ENCODE measurements at regions not wholly inside any gene's neighbourhood (a gene's known extent, or its start where the extent isn't known, plus 50 kb on each side); places are given as distances from the start of the nearest gene placed in this dataset.
"Not testable (repeated sequence)": the region's sequence is repeated elsewhere in the genome, so short reads cannot be mapped to it uniquely, and the experiment has no call there.

GRCh38 chr17:72372185-72372584 is 251.4 kb downstream of the SOX9 start:
- no peak for DNase-seq

DNA sequence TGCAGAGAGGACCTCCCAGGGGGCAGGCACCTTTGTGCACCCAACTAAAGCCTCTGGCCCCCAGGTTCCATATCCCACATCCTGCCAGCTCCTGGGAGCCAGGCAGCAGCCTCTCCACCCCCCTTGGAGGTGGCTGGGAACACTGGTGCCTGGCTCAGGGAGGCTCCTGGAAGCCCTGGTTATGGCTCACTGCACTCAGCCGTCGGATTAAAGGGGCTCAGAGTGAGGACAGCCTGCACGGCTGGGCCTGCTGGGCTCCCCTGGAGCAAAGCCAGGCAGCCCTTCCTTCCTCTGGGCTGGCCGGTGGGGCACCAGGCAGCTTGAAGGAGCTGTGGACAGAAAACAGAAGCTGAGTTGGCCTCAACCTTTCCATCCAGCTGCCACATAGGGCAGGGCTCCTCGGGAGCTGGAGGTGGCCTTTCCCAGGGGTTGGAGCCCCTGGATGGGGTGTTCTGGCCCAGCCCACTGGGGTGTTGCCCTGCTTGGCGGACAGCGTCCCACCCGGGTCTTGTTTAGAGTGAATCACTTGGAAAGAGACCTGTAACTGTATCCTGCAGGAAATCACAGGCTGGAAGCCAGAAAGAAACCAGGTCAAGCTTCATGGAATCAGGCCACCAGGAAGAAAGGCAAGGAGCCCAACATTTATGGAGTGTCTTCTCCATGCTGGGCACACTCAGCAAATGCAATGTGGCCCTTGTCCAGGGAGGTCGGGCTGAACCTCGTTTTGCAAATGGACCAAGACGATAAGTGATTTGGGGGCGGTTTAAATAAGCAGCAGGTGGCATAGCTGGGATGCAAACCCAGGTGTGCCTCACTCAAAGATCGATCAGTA is 253.3 kb downstream of the SOX9 start:
- DNase-seq: peak; percentile 67

GRCh38 chr17:72376526-72377345 is 255.9 kb downstream of the SOX9 start:
- DNase-seq: no peak

DNA sequence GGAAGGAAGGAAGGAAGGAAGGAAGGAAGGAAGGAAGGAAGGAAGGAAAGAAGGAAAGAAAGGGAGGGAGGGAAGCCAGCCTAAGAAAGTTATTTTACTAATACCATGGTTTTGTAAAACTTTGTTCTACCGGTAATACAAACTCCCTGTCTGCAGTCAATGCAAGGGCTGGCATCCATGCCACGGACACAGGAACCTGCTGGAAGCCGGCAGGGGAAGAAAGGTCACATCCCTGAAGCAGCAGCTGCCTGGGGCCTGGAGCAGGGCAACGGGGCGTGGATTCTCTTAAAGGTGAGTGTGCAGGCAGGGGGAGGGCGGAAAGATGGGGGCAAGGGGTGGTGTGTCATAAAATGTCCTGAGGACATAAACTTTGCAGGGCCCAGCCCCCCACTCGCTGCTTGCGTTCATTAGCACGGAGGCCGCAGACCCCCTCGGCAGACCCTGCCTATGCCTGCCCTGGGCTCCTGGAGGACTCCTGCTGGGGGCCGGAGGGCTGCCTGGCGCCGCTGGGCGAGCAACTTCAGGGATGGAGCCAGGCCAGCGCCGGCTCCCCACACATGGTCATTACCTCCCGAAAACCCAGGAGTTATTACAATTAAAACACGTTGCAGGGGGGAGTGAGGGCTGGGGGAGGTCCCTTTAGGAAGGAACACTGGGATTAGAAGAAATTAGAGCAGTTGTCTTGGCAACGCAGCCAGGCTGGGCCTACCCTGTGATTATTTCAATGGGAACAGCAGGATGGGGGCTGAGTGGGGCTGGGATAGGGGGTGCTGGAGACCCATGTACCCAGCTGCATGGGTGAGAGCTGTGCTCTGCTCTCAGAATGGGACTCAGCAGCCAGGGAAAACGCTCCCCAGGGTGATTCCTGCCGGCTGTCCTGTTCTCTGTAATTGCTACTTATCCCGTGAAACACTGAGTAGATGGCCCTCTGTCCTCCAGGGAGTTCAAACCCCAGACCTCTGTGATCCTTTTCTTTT is 257.9 kb downstream of the SOX9 start:
- no peak for DNase-seq

- no peak for DNase-seq
Measured at GRCh38 chr17:72379516-72379915, 258.7 kb downstream of the SOX9 start.

- no peak for DNase-seq
Measured at GRCh38 chr17:72380120-72380519, 259.3 kb downstream of the SOX9 start.

GRCh38 chr17:72380737-72381136 is 259.9 kb downstream of the SOX9 start:
- no peak for DNase-seq

DNA sequence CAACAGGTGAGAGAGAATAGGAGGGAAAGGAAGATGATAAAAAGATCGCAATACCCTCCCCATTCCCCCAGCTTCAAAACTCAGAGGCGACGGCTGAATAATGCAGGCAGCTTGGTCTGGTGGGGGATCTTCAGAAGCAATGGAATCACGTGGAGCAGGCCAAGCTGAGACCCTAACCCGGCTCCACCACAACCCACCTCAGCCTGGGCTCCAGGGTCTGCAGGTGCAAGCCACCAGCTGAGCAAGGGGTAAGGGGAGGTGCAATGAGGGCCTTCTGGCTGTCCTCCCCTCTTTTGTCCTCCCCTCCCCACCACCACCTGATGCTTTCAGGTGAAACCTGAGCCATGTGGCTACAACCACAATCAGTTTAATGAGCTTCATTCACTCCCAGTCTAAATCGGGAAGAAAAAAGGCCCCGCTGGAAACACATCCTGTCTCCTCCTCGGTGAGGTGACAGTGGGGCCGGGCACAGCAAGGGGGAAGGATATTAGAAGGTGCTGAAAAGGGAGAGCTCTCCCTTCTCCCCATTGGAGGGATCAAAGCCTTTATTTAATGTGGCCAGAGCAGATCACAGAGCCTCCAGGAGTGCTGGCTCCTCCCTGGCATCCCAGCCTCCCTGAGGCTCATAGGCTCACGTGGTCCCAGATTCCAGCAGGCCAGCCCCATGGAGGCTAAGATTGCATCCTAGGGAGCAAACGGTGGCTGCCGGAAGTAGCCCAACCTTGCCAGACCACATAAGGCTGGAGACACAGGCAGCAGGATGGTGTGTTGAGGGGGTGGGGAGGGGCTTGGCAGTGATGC is 261.0 kb downstream of the SOX9 start:
- DNase-seq: no peak

- no peak for DNase-seq
Measured at GRCh38 chr17:72382971-72383722, 262.3 kb downstream of the SOX9 start.

DNA sequence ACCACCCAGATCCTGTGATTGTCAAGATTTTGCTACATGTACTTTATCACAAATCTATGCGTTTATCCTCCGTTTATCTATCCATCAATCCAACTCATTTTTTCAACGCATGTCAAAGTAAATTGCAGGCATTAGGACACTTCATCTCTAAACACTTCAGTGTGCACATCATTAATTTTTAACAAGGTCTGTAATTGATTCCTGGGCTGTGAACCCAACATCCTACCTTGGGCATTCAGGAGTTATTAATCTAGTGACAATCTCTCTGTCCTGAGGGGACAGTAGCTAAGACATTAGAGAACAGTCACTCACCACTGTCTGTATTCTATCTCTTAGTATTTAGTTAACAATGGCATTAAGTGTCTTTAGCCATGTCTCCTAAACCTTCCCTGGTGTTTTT is 264.7 kb downstream of the SOX9 start:
- no peak for DNase-seq

- DNase-seq: not testable (repeated sequence)
Measured at GRCh38 chr17:72386173-72386572, 265.4 kb downstream of the SOX9 start.

- peak; percentile 11 for DNase-seq
Measured at GRCh38 chr17:72386619-72387237, 265.9 kb downstream of the SOX9 start.

- no peak for DNase-seq
Measured at GRCh38 chr17:72387487-72387886, 266.7 kb downstream of the SOX9 start.

DNA sequence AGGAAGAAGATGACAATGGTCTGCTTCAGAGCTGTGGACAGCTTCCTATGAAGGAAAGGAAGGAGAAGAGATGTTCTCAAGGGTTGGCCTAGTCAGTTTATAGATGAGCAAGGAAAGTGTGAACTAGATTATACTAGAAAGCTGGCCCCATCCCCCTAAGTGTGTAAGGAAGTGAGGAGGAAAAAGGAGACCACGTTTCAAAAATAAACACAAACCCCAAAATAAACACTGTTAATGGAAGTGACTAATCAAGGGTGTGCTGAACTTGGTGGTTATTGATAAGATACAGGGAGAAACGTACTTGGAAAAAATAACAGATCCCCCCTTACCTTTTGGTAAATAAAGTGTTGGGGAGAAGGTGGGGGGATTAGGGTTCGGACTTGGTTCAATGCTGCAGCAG is 267.1 kb downstream of the SOX9 start:
- no peak for DNase-seq

- no peak for DNase-seq
Measured at GRCh38 chr17:72388765-72389473, 268.1 kb downstream of the SOX9 start.

DNA sequence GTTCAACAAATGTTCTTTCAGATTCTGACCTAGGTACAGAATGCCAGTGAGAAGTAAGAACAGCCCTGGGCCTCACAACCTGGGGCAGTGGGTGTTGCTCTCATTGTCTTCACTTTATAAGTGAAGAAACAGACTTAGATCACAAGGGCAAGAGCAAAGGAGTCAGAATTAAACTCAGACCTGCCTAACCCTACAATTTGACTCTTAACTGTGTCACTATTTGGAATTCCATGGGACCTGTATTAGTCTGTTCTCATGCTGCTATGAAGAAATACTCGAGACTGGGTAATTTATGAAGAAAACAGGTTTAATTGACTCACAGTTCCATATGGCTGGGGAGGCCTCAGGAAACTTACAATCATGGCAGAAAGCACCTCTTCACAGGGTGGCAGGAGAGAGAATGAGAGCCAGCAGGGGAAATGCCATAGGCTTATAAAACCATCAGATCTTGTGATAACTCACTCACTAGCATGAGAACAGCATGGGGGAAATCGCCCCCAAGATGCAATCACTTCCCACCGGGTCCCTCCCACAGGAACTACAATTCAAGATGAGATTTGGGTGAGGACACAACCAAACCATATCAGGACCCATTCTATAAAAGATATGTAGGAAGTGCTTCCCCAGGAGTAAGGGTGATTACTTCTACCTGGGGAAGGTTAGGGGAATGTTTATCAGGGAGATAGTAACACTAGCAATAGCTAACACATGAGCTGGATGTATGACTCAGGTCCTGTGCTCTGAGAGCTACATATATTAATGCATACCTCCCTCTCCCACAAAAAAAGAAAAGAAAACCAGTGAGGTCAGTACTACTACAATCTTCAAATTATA is 270.1 kb downstream of the SOX9 start:
- no peak for DNase-seq

DNA sequence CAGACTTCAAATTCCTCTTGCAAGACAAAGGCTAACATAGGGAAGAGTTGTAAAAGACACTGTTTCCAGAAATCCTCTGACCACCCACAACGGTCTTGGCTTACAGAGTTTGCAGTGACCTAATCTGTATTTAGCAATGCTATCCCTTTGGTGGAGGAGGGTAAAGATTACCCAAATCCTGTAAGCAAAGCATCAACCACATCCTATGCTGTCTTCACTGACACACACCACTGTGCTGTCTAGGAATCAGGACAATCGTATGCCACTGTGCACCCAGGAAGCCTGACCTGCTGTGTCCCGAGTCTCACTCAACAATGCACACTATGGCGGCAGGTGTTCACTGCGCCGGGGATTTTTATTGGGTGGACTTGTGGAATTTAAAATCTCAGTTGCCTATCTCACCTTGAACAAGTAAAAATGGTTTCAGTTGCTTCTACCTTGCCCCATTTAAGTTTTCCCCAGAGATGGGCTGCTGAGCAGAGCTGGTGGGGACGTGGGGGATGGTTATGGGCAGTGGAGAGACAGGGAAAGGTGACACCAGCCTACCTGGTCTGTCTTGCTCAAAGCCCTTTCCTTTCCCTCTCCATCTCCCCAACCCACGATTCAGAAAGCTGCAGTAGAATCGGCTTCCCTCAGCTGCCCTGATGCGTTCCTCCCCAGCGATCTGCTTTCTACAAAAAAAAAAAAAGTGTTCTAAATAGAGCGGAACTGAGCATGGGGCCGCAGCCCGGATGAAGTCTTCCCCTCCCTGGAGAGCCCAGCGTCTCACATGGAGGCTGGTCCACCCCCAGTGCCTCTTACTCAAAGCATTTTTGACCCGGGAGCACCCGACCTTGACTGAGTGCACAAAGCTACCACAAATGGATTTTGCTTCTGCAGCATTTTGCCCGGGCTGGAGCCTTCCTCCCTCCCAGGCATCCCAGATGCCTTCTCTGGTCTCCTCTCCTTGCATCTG is 271.5 kb downstream of the SOX9 start:
- no peak for DNase-seq

DNA sequence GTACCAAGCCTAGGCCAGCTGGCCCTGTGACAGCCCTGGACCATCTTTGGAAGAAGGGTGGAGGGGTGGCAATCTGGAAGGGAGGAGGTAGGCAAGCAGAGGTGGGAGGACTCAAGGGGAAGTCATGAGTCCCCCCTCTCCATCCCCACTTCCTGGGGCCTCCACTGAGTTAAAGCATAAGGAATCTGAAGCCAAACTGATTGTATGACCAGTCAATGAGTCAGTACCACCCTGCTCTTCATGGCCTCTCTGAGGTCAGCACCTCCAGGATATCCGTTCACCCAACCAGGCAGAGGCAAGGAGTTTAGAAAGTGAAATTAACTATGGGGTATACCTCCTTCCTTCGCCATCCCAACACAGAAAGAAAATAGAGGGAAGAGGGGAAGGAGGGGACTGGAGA is 272.7 kb downstream of the SOX9 start:
- DNase-seq: no peak

Data from NCI-H446 treated with DMSO at 0.1 percent for 48 hours (cell line).